Epithelial cell of esophagus (primary cell): ENCODE measurements at regions not wholly inside any gene's neighbourhood (a gene's known extent, or its start where the extent isn't known, plus 50 kb on each side); places are given as distances from the start of the nearest gene placed in this dataset.

ENCODE experiments used
- DNase-seq: peaks from one replicate; pipeline ENCODE4 v3.0.0; 2010; ENCODE audit warnings: low read depth
- H3K4me3 ChIP-seq: 2 replicates; pipeline ENCODE4 v1.5.1; 2011; ENCODE audit warnings: mild to moderate bottlenecking, low read length, control low read depth
- CTCF ChIP-seq: IDR thresholded peaks from 2 replicates; pipeline ENCODE4 v1.5.1; 2011; ENCODE audit warnings: low read depth, mild to moderate bottlenecking, low read length, control low read depth, inconsistent platforms; ENCODE audit not compliant: insufficient read depth; ENCODE audit errors: missing control alignments

GRCh38 chr9:26243726-26244125 is 565.5 kb upstream of the TUSC1 start:
- DNase-seq = no peak
- H3K4me3 ChIP-seq = no peak overlapping the region
- TF ChIP-seq CTCF = no peak

- TF ChIP-seq CTCF = no peak
- H3K4me3 ChIP-seq = no peak overlapping the region
- no peak for DNase-seq
Measured at GRCh38 chr9:26243029-26243697, 564.9 kb upstream of the TUSC1 start.

- H3K4me3 ChIP-seq = no peak overlapping the region
- no peak for TF ChIP-seq CTCF
- DNase-seq = no peak
Measured at GRCh38 chr9:26240020-26240419, 561.8 kb upstream of the TUSC1 start.

- DNase-seq = no peak
- H3K4me3 ChIP-seq = no peak overlapping the region
- no peak for TF ChIP-seq CTCF
Measured at GRCh38 chr9:26237256-26237655, 559.0 kb upstream of the TUSC1 start.

- TF ChIP-seq CTCF = no peak
- H3K4me3 ChIP-seq = no peak overlapping the region
- DNase-seq = peak; percentile 2
Measured at GRCh38 chr9:26234865-26235264, 556.6 kb upstream of the TUSC1 start.

GRCh38 chr9:26231391-26231790 is 553.1 kb upstream of the TUSC1 start:
- no peak for TF ChIP-seq CTCF
- H3K4me3 ChIP-seq = no peak overlapping the region
- no peak for DNase-seq
